Activated naive CD4-positive, alpha-beta T cell treated with anti-CD3 and anti-CD28 coated beads, Interleukin-2, amount 10 ng/mL, durations not matched to agents 7 days and 5 days (primary cell): ENCODE measurements at regions not wholly inside any gene's neighbourhood (a gene's known extent, or its start where the extent isn't known, plus 50 kb on each side); places are given as distances from the start of the nearest gene placed in this dataset.

Experiments used
- CTCF ChIA-PET: fragments of 350-600 bp; sonication (Branson Sonifier 250); formaldehyde crosslinking; loops from one replicate; lab custom pipeline; 2021; ENCODE audit warnings: antibody characterized with exemption; lab: Charles Lee
- DNase-seq: peaks from one replicate; pipeline ENCODE4 v3.0.0-alpha.2; 2020
- H3K27ac Mint-ChIP-seq: one replicate; pipeline ENCODE4 v1.8.0; 2021; ENCODE audit warnings: mild to moderate bottlenecking, moderate library complexity, mixed read lengths
- H3K27me3 Mint-ChIP-seq: one replicate; pipeline ENCODE4 v1.8.0; 2021; ENCODE audit warnings: mild to moderate bottlenecking, mixed read lengths
- H3K36me3 Mint-ChIP-seq: one replicate; pipeline ENCODE4 v1.8.0; 2021; ENCODE audit warnings: mixed read lengths
- H3K4me1 Mint-ChIP-seq: one replicate; pipeline ENCODE4 v1.8.0; 2021; ENCODE audit warnings: mixed read lengths
- H3K4me3 Mint-ChIP-seq: one replicate; pipeline ENCODE4 v1.8.0; 2021; ENCODE audit warnings: mild to moderate bottlenecking, moderate library complexity, mixed read lengths
- H3K9me3 Mint-ChIP-seq: one replicate; pipeline ENCODE4 v1.8.0; 2021; ENCODE audit warnings: mixed read lengths

DNA sequence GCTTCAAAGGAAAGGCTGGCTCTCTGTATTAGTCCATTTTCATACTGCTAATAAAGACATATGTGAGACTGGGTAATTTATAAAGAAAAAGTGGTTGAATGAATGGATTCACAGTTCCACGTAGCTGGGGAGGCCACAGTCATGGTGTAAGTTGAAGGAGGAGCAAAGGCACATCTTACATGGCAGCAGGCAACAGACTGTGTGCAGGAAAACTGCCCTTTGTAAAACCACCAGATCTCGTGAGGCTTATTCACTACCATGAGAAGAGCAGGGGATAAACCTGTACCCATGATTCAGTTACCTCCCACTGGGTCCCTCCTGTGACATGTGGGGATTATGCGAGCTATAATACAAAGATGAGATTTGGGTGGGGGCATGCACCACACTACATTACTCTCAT is 1486.6 kb downstream of the PCDH7 start:
- CTCF ChIA-PET: no interaction called here
- H3K36me3 Mint-ChIP-seq: no peaks in the 10 kb centered on the region
- H3K4me3 Mint-ChIP-seq: no peak overlapping the region
- no peaks in the 10 kb centered on the region for H3K4me1 Mint-ChIP-seq
- H3K27me3 Mint-ChIP-seq: no peaks in the 10 kb centered on the region
- no peak for DNase-seq
- peaks cover 23% of the 10 kb centered on the region for H3K9me3 Mint-ChIP-seq
- no peak overlapping the region for H3K27ac Mint-ChIP-seq

DNA sequence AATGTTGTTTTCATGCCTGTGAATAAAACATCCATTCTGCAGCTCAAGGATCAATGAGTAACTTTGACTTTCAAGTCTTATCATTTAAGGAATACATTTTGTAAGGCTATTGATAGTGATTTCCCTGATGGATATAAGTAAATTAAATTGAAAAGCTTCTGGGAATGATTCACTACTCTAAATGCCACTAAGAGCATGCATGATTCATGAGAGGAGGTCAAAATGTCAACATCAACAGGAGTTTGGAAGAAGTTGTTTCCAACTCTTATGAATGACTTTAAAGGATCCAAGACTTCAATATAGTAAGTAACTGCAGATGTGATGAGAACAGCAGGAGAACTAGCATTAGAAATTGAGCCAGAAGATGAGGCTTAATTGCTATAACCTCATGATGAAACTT is 1487.3 kb downstream of the PCDH7 start:
- no peak overlapping the region for H3K4me3 Mint-ChIP-seq
- no peaks in the 10 kb centered on the region for H3K27me3 Mint-ChIP-seq
- H3K4me1 Mint-ChIP-seq: no peaks in the 10 kb centered on the region
- CTCF ChIA-PET: no interaction called here
- no peak overlapping the region for H3K27ac Mint-ChIP-seq
- H3K9me3 Mint-ChIP-seq: peaks cover 19% of the 10 kb centered on the region
- DNase-seq: no peak
- H3K36me3 Mint-ChIP-seq: no peaks in the 10 kb centered on the region

DNA sequence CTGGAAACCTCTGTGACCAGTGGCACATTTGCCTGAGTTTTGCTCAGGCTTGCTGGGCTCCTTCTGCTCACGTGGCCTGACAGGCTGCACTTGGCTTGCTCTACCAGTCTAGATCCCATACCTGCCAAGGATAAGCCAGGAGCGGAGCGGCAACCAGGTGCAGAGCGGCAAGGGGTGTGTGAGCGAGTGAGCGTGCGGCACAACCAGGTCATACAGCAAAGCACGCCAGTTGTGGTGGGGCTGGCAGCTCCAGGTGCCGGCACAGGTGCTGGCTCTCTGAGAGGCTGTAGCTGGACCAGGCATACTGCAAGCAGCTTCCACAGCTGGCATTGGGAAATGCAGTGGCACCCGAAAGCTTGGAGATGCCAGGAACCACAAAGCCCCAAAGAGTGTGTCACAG is 1495.1 kb downstream of the PCDH7 start:
- H3K27ac Mint-ChIP-seq: no peak overlapping the region
- no peaks in the 10 kb centered on the region for H3K36me3 Mint-ChIP-seq
- H3K4me1 Mint-ChIP-seq: no peaks in the 10 kb centered on the region
- CTCF ChIA-PET: no interaction called here
- peaks cover 11% of the 10 kb centered on the region for H3K9me3 Mint-ChIP-seq
- no peaks in the 10 kb centered on the region for H3K27me3 Mint-ChIP-seq
- H3K4me3 Mint-ChIP-seq: no peak overlapping the region
- no peak for DNase-seq

DNA sequence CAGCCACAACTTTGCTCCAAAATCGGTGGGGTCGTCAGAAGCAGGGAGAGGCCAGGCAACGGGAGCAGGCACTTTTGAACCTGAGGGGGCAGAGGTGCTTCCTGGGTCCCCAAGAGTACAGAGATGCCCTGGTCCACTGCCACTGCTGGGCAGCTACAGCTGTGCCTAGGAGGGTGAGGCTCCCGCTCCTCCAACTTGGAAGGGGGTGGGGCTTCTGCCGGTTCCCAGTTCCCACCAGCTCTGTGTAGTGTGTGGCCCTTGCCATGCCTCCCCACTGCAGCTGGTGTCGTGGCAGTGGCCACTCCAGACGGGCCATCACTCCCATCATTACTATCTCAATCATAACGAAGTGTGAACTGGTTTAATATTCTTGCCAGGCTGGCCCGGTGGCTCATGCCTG is 1496.3 kb downstream of the PCDH7 start:
- no peak for DNase-seq
- no peak overlapping the region for H3K4me3 Mint-ChIP-seq
- H3K4me1 Mint-ChIP-seq: no peaks in the 10 kb centered on the region
- H3K27me3 Mint-ChIP-seq: no peaks in the 10 kb centered on the region
- CTCF ChIA-PET: no interaction called here
- no peak overlapping the region for H3K27ac Mint-ChIP-seq
- no peaks in the 10 kb centered on the region for H3K36me3 Mint-ChIP-seq
- peaks cover 9% of the 10 kb centered on the region for H3K9me3 Mint-ChIP-seq

DNA sequence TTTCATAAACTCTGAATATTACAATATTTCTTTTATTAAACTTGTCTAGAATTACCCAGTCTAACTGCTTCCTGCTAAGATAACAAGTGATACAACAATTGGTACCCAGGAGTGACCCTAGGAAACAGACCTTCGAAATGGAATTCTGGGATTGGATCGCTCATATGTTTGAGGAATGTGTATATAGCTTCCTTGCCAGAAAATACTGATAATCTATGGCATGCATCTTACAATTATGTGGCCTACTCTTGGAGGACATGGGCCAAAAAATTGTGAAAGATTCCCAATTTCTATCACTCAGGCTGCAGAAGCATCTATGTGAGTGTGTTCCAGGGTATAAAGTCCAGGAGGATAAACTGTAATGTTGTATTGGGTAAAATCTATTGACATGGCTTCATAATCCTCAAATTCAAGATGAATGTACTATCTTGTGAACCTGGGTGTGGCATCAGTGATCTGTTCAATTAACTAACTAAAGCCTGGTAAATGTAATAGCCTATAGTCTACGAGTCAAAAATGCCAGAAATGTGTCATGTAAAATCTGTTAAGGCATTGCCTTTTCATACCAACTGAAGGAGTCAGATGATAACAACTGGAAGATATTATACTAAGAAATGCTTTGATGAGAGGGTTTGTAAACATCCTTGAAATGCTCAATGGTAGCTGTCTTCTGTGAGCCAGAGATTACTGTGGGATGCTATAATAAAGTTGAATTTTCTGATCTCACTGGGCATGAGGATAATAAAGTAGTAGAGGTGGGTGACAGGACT is 1499.3 kb downstream of the PCDH7 start:
- H3K27me3 Mint-ChIP-seq: no peaks in the 10 kb centered on the region
- H3K9me3 Mint-ChIP-seq: peaks cover 15% of the 10 kb centered on the region
- H3K36me3 Mint-ChIP-seq: no peaks in the 10 kb centered on the region
- CTCF ChIA-PET: no interaction called here
- no peak overlapping the region for H3K4me3 Mint-ChIP-seq
- no peaks in the 10 kb centered on the region for H3K4me1 Mint-ChIP-seq
- DNase-seq: no peak
- H3K27ac Mint-ChIP-seq: no peak overlapping the region

DNA sequence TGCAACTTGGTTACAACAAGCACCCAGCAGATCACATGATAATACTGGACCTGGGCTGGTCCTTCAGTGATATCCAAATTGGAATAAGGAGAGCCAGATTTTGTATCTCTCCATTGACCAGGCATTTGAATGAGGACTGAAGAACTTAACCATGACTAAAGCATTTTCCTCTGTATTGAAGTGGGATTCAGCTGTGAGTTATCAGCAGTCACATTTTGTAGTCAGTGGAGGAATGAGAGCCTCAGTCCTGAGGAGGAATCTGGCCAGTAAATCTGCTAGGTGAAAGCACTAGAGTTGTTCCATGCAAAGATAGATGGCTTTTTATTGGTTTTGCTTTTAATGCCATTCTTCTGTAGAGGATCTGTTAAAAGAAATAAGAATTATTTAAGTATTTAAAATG is 1506.0 kb downstream of the PCDH7 start:
- peaks cover 15% of the 10 kb centered on the region for H3K9me3 Mint-ChIP-seq
- no peaks in the 10 kb centered on the region for H3K4me1 Mint-ChIP-seq
- CTCF ChIA-PET: no interaction called here
- H3K27me3 Mint-ChIP-seq: no peaks in the 10 kb centered on the region
- no peak for DNase-seq
- no peaks in the 10 kb centered on the region for H3K36me3 Mint-ChIP-seq
- no peak overlapping the region for H3K4me3 Mint-ChIP-seq
- no peak overlapping the region for H3K27ac Mint-ChIP-seq

DNA sequence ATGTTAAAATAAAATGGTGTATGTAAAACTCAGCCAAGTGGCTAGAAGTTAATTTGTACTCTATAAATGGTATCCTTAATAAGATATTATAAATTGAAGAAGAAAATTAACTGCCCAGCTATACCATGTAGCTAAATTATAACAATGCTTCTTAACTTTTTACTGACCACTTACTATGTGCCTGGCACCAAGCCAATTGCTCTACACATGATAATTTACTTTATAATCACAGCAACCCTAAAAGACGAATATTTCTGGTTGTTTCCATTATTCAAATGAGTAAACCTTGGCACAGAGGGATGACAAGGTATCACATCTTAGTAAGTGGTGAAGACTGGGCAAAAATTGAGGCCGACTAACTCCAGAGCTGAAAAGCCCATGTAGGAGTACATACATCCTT is 1506.6 kb downstream of the PCDH7 start:
- DNase-seq: no peak
- no peaks in the 10 kb centered on the region for H3K36me3 Mint-ChIP-seq
- peaks cover 13% of the 10 kb centered on the region for H3K9me3 Mint-ChIP-seq
- H3K27ac Mint-ChIP-seq: no peak overlapping the region
- H3K4me1 Mint-ChIP-seq: no peaks in the 10 kb centered on the region
- CTCF ChIA-PET: no interaction called here
- H3K27me3 Mint-ChIP-seq: no peaks in the 10 kb centered on the region
- no peak overlapping the region for H3K4me3 Mint-ChIP-seq

DNA sequence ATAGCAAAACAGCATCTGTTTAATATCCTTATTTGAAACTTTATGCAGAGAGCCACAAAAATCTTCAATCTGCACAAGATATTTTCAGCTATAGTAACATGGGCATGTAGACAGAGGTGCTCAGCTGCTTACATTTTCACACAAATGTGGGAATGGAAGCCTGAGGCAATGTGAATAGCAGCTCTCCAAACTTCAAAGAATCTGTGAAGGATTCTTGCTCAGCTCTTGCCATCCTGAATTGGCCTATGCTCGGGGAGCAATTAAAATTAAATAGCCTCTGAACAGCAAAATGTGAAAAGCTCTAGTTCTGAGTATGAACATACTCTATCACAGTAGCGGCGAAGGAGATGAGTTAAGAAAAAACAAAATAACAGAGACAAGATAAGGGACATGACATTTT is 1523.8 kb downstream of the PCDH7 start:
- Mint-ChIP-seq H3K27ac (no peak overlapping the region), H3K27me3 (no peaks in the 10 kb centered on the region), H3K36me3 (no peaks in the 10 kb centered on the region), H3K4me3 (no peak overlapping the region), H3K9me3 (peaks cover 6% of the 10 kb centered on the region), H3K4me1 (no peaks in the 10 kb centered on the region)
- CTCF ChIA-PET: no interaction called here
- DNase-seq: no peak

DNA sequence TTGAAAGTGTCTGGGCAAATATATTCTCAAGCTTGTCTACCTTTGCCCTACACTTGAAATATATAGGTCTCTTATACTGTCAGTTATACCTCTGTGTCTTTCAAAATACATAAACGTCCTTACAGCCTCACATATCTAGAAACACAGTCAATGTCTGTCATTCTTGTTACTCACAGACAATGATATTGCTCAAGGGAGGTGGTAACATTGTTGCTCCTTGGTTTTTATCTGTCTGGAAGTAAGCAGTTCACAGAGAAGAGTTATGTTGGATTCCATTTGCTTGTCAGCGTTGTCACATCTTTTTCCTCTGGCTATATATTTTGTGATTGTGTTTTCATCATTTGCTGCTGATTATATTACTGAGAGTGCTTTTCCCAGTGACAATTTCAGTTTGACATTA is 1528.9 kb downstream of the PCDH7 start:
- H3K27ac Mint-ChIP-seq: no peak overlapping the region
- no peaks in the 10 kb centered on the region for H3K4me1 Mint-ChIP-seq
- H3K9me3 Mint-ChIP-seq: peaks cover 12% of the 10 kb centered on the region
- H3K4me3 Mint-ChIP-seq: no peak overlapping the region
- DNase-seq: no peak
- CTCF ChIA-PET: no interaction called here
- no peaks in the 10 kb centered on the region for H3K36me3 Mint-ChIP-seq
- no peaks in the 10 kb centered on the region for H3K27me3 Mint-ChIP-seq

DNA sequence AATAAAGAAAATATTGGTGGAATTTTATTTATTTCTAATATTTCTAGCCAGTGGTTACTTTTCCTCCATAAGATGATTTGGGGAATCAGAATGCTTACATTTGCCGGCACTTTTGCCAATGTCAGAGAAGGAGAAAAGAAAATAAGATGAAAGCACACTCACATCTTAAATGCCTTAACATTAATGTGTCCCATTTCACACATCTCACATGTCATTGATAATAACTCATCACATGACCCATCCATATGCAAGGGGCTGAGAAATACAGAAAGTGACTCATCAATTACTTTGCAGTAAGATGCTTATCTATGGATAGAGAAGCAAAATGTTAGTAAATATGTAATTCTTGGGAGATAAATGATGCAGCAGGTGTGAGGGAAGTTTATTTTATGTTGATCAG is 1531.0 kb downstream of the PCDH7 start:
- peaks cover 6% of the 10 kb centered on the region for H3K9me3 Mint-ChIP-seq
- H3K4me1 Mint-ChIP-seq: no peaks in the 10 kb centered on the region

DNA sequence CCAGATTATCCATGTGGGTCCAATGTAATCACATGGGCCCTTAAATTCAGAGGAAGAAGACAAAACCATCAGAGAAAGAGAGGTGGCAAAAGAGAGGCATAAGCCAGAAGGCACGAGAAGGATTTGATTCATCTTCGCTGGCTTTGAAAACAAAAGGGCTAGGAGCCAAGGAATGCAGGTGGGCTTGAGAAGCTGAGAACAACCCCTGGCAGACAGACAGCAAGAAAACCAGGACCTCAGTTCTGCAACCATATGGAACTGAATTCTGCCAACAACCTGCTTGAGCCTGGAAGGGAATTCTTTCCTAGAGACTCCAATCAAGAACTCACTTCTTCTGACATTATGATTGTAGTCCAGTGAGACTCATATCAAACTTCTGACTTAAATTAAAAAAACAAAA is 1531.8 kb downstream of the PCDH7 start:
- Mint-ChIP-seq H3K9me3 (peaks cover 6% of the 10 kb centered on the region), H3K27me3 (no peaks in the 10 kb centered on the region), H3K27ac (no peak overlapping the region), H3K36me3 (no peaks in the 10 kb centered on the region), H3K4me1 (no peaks in the 10 kb centered on the region), H3K4me3 (no peak overlapping the region)
- CTCF ChIA-PET: no interaction called here
- DNase-seq: no peak

More for the DNA sequence above, 1531.0 kb downstream of the PCDH7 start:
- H3K36me3 Mint-ChIP-seq: no peaks in the 10 kb centered on the region
- no peak for DNase-seq
- CTCF ChIA-PET: no interaction called here
- H3K4me3 Mint-ChIP-seq: no peak overlapping the region
- no peaks in the 10 kb centered on the region for H3K27me3 Mint-ChIP-seq
- no peak overlapping the region for H3K27ac Mint-ChIP-seq

DNA sequence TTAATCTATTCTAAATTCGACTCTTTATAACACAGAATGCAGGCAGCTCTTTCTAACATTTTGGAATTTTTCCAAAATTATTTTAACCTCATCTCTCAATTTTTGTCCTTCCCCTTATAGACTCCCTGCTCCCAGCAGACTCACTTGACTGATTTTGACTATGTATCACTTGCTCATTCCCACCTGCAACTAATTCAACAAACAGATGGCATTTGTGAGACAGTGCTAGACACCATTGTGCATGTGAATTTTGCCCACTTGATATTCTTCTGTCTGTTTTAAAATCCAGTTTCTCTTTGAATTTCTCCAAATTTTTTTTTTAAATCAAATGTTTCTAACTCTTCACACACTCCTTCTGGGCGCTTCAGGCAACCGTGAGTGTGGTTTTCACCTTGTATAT is 1534.0 kb downstream of the PCDH7 start:
- Mint-ChIP-seq H3K4me3 (no peak overlapping the region), H3K36me3 (no peaks in the 10 kb centered on the region), H3K9me3 (peaks cover 6% of the 10 kb centered on the region), H3K27me3 (no peaks in the 10 kb centered on the region), H3K4me1 (no peaks in the 10 kb centered on the region), H3K27ac (no peak overlapping the region)
- CTCF ChIA-PET: no interaction called here
- DNase-seq: no peak

DNA sequence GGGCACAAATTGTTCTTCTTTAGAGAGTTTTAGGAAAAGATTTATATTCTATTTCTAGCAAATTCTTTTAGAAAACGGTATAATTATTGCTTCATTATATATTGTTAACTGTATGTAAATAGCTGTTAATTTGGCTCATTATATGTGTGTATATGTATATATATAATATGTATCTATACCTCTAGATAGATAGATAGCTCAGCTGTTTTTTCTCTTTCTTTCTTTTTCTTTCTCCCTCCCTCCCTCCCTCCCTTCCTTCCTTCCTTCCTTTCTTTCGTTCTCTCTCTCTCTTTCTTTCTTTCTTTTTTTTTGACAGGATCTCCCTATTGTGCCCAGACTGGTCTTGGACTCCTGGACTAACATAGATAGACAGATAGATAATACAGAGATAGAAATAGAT is 1538.8 kb downstream of the PCDH7 start:
- CTCF ChIA-PET: no interaction called here
- no peaks in the 10 kb centered on the region for H3K9me3 Mint-ChIP-seq
- H3K36me3 Mint-ChIP-seq: no peaks in the 10 kb centered on the region
- no peaks in the 10 kb centered on the region for H3K4me1 Mint-ChIP-seq
- H3K4me3 Mint-ChIP-seq: no peak overlapping the region
- H3K27me3 Mint-ChIP-seq: no peaks in the 10 kb centered on the region
- H3K27ac Mint-ChIP-seq: no peak overlapping the region
- DNase-seq: no peak

DNA sequence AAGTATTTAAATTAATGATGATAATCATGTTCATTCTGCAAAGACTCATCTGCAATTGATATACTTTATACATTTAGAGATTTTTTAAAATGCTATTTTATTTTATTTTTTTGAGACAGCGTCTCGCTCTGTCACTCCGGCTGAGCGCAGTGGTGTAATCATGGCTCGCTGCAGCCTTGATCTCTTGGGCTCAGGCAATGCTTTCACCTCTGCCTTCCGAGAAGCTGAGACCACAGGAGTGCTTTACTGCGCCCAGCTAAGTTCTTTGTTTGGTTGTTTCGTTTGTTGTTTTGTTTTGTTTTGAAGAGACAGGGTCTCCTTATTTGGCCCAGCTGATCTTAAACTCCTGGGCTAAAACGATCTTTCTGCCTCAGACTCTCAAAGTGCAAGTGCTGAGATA is 1541.0 kb downstream of the PCDH7 start:
- DNase-seq: no peak
- Mint-ChIP-seq H3K27ac (no peak overlapping the region), H3K4me3 (no peak overlapping the region), H3K27me3 (no peaks in the 10 kb centered on the region), H3K9me3 (peaks cover 2% of the 10 kb centered on the region), H3K4me1 (no peaks in the 10 kb centered on the region), H3K36me3 (no peaks in the 10 kb centered on the region)
- CTCF ChIA-PET: no interaction called here

DNA sequence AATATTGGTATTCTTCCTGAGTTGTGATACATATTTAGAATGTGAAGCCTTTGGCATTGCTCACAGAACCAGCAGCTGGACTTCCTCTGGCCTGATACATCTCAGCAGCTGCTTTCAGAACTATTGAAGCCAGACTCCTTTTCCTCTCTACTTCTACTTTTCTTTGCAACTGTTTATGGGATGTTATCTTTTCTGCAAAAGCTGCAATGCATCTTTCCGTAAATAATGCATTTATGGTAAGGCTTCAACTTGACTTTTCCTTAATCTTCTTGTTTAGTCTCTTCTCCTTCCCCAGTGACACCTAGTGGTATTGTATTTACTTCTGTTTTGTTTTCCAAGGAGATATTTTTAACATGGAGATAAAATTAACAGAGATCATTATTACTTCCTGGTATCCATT is 1548.7 kb downstream of the PCDH7 start:
- no peak for DNase-seq
- CTCF ChIA-PET: no interaction called here
- Mint-ChIP-seq H3K27me3 (no peaks in the 10 kb centered on the region), H3K4me1 (no peaks in the 10 kb centered on the region), H3K4me3 (no peak overlapping the region), H3K27ac (no peak overlapping the region), H3K9me3 (peaks cover 9% of the 10 kb centered on the region), H3K36me3 (no peaks in the 10 kb centered on the region)

DNA sequence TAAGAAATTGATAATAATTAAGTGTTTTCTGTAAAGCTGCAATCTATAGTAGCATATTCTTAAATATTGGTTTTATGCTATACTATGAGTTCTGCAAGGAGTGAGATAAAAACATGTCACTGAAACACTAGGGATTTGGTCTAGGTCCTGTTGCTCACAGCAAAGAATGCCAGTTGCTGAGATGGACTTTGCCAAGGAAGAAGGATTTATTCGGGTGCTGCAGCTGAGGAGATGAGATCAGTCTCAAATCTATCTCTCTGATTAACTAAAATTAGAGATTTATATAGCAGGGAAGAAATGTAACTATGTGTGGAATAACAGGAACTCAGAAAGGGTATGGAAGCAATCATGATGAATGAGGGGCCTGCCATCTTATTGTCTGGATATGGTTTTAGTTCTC is 1569.9 kb downstream of the PCDH7 start:
- CTCF ChIA-PET: no interaction called here
- no peak overlapping the region for H3K4me3 Mint-ChIP-seq
- no peaks in the 10 kb centered on the region for H3K4me1 Mint-ChIP-seq
- H3K9me3 Mint-ChIP-seq: peaks cover 4% of the 10 kb centered on the region
- DNase-seq: no peak
- H3K27ac Mint-ChIP-seq: no peak overlapping the region
- no peaks in the 10 kb centered on the region for H3K36me3 Mint-ChIP-seq
- no peaks in the 10 kb centered on the region for H3K27me3 Mint-ChIP-seq
